ENCODE measurements at regions not wholly inside any gene's neighbourhood (a gene's known extent, or its start where the extent isn't known, plus 50 kb on each side); places are given as distances from the start of the nearest gene placed in this dataset.
"Not testable (repeated sequence)": the region's sequence is repeated elsewhere in the genome, so short reads cannot be mapped to it uniquely, and the experiment has no call there.

DNA sequence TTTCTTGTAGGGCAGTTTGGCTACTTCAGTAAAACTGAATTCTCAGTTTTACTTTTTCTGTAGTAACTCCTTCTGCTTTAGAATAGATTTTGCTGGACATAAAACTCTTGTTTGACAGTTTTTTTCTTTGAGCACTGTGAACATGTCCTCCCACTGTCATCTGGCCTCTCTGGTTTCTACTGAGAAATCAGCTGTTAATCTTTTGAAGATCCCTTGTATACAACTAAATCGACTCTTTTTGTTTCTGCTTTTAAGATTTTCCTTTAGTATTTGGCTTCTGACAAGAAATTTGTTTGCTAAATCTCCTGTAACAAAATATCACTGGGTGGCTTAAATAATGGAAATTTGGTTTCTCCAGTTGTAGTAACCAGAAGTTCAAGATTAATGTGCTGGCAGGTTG, 570.9 kb upstream of the RAB6C start:
- DNase-seq (ENCODE audit: low read depth) = no peak
- no peak overlapping the region for H3K4me3 ChIP-seq (ENCODE audit: low read depth, low read length)
- TF ChIP-seq, protein P1, sequence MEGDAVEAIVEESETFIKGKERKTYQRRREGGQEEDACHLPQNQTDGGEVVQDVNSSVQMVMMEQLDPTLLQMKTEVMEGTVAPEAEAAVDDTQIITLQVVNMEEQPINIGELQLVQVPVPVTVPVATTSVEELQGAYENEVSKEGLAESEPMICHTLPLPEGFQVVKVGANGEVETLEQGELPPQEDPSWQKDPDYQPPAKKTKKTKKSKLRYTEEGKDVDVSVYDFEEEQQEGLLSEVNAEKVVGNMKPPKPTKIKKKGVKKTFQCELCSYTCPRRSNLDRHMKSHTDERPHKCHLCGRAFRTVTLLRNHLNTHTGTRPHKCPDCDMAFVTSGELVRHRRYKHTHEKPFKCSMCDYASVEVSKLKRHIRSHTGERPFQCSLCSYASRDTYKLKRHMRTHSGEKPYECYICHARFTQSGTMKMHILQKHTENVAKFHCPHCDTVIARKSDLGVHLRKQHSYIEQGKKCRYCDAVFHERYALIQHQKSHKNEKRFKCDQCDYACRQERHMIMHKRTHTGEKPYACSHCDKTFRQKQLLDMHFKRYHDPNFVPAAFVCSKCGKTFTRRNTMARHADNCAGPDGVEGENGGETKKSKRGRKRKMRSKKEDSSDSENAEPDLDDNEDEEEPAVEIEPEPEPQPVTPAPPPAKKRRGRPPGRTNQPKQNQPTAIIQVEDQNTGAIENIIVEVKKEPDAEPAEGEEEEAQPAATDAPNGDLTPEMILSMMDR (IDR thresholded peaks at IDR 0.05; ENCODE audit: insufficient read depth, low read length) = no peak

GRCh38 chr2:129417041-129417440, 562.4 kb upstream of the RAB6C start:
- not testable (repeated sequence) for H3K4me3 ChIP-seq (ENCODE audit: low read depth, low read length); DNase-seq (ENCODE audit: low read depth)

DNA sequence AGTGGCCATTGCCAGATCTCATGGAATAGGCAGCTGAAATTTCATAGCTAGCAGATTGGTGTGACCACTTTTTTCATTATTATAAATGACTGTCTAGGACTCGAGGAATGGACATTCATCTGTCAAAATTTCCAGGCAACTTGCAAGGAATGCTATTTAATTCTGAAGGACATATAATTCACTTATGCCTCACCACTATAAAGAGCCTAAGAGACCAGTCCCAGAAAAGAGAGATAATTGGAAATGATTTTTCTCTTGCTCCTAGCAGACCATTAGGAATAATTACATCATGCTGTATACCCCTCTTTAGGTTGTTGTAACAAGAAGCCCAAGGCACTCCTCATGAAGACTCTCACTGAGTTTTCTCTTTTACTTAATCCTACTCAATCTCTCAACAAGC, 557.4 kb upstream of the RAB6C start:
- no peak for DNase-seq (ENCODE audit: low read depth)
- TF ChIP-seq, protein P1 (IDR thresholded peaks at IDR 0.05; ENCODE audit: insufficient read depth, low read length) = no peak
- no peak overlapping the region for H3K4me3 ChIP-seq (ENCODE audit: low read depth, low read length)

GRCh38 chr2:129428086-129428660, 551.3 kb upstream of the RAB6C start:
- no peak for DNase-seq (ENCODE audit: low read depth)
- TF ChIP-seq, protein P1 (IDR thresholded peaks at IDR 0.05; ENCODE audit: insufficient read depth, low read length) = no peak
- no peak overlapping the region for H3K4me3 ChIP-seq (ENCODE audit: low read depth, low read length)

- TF ChIP-seq, protein P1 (IDR thresholded peaks at IDR 0.05; ENCODE audit: insufficient read depth, low read length) = no peak
- no peak overlapping the region for H3K4me3 ChIP-seq (ENCODE audit: low read depth, low read length)
- DNase-seq (ENCODE audit: low read depth) = no peak
Observed at GRCh38 chr2:129430911-129431310, 548.6 kb upstream of the RAB6C start.

DNA sequence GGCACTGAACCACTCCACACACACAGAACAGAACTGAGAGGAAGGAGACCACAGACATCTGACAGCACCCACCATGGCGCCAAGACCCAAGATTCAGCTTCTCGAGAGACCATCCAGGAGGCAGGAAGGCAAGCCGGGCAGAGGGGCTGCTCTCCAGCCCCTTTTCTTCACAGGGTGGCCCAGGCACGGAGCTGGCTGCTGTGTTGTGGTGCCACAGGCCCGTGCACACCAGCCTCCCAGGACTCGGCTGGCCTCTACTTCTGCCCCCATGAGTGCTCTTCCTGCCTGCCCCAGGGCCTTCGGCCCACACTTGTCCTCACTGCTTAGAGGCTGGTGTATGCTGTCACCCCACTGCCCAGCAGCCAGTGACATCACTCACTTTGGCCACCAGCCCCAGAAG, 547.6 kb upstream of the RAB6C start:
- H3K4me3 ChIP-seq (ENCODE audit: low read depth, low read length) = no peak overlapping the region
- TF ChIP-seq, protein P1 (IDR thresholded peaks at IDR 0.05; ENCODE audit: insufficient read depth, low read length) = no peak
- no peak for DNase-seq (ENCODE audit: low read depth)

DNA sequence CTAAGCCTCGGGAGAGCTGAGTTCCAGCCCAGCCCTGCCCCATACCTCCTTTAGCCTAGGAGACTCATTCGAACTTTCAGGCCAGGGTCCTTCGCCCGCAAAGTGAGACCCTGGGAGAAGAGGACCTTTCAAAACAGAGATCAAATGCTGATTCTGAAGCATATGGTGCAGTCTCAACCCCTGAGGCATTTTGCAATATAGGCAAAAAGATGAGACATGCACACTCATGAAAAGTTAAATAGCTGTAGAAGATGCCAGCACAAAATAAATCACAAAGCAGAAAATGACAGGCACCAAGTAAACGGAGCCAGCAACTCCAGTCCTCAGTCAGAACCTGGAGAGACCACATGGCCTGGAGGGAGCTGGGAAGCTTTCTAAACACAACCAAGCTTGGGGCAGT, 542.7 kb upstream of the RAB6C start:
- no peak overlapping the region for H3K4me3 ChIP-seq (ENCODE audit: low read depth, low read length)
- TF ChIP-seq, protein P1 (IDR thresholded peaks at IDR 0.05; ENCODE audit: insufficient read depth, low read length) = no peak
- no peak for DNase-seq (ENCODE audit: low read depth)

Data from fibroblast of the aortic adventitia (primary cell).